ENCODE measurements at regions not wholly inside any gene's neighbourhood (a gene's known extent, or its start where the extent isn't known, plus 50 kb on each side); places are given as distances from the start of the nearest gene placed in this dataset.

DNA sequence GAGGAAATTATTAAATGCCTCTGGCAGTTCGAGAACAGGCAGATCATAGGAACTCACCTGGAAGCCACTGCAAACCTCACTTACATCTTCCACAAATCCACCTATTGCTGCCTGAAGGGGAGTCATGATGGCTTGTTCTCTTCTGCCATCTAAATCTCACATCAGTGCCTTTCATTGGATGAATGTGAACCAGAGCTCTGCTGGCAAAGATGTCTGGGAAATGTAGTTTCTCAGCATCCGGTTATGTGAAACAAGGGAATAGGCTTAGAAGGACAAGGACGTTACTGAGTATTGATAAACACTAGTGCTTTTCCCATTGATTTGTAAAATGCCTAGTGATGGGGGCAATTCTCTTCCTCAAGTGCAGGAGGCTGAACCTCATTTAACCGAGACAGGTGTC is 483.3 kb downstream of the ARHGEF28 start:
- Histone ChIP-seq H3K36me3 (ENCODE audit: control insufficient read depth in 1 of 2, insufficient read depth in 2 of 2, low read length in 2 of 2) (no peaks in the 10 kb centered on the region), H3K27me3 (ENCODE audit: insufficient read depth, low read length) (no peaks in the 10 kb centered on the region), H3K9ac (ENCODE audit: low read length) (no peak overlapping the region), H2AFZ (ENCODE audit: low read depth, low read length, poor library complexity, severe bottlenecking) (peak overlapping the region; percentile 32), H3K4me3 (replicated peaks in 1 of 2; ENCODE audit: low read depth in 1 of 2, low read length in 2 of 2) (no peak overlapping the region), H3K27ac (ENCODE audit: low read depth, low read length) (no peak overlapping the region), H3K9me3 (ENCODE audit: control insufficient read depth in 1 of 2, insufficient read depth in 1 of 2, low read depth in 1 of 2, low read length in 2 of 2) (no peaks in the 10 kb centered on the region), H3K79me2 (ENCODE audit: insufficient read depth, low read length) (no peaks in the 10 kb centered on the region), H3K4me2 (ENCODE audit: low read length) (no peak overlapping the region), H4K20me1 (ENCODE audit: insufficient read depth) (no peaks in the 10 kb centered on the region), H3K9me2 (ENCODE audit: insufficient read depth) (no peaks in the 10 kb centered on the region), H3K4me1 (ENCODE audit: control insufficient read depth in 1 of 2, insufficient read depth in 2 of 2, low read length in 2 of 2) (no peaks in the 10 kb centered on the region)
- intact Hi-C loops (cut with micrococcal nuclease) = no loop called here
- ATAC-seq = peak; percentile 44; the same call in 1 of the 2 replicates
- CTCF ChIA-PET = no interaction called here
- no peak for TF ChIP-seq EZH2phosphoT487 (IDR thresholded peaks at IDR 0.05; ENCODE audit: borderline replicate concordance)
- TF ChIP-seq, protein P1, sequence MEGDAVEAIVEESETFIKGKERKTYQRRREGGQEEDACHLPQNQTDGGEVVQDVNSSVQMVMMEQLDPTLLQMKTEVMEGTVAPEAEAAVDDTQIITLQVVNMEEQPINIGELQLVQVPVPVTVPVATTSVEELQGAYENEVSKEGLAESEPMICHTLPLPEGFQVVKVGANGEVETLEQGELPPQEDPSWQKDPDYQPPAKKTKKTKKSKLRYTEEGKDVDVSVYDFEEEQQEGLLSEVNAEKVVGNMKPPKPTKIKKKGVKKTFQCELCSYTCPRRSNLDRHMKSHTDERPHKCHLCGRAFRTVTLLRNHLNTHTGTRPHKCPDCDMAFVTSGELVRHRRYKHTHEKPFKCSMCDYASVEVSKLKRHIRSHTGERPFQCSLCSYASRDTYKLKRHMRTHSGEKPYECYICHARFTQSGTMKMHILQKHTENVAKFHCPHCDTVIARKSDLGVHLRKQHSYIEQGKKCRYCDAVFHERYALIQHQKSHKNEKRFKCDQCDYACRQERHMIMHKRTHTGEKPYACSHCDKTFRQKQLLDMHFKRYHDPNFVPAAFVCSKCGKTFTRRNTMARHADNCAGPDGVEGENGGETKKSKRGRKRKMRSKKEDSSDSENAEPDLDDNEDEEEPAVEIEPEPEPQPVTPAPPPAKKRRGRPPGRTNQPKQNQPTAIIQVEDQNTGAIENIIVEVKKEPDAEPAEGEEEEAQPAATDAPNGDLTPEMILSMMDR (IDR thresholded peaks at IDR 0.05 in 2 of 3, conservative IDR thresholded peaks at IDR 0.05 in 1 of 3; ENCODE audit: borderline replicate concordance in 1 of 3, insufficient read depth in 1 of 3, low read depth in 2 of 3, low read length in 2 of 3) = no peak
- TF ChIP-seq, protein P2, sequence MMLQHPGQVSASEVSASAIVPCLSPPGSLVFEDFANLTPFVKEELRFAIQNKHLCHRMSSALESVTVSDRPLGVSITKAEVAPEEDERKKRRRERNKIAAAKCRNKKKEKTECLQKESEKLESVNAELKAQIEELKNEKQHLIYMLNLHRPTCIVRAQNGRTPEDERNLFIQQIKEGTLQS (IDR thresholded peaks at IDR 0.05) = no peak
- no peak for TF ChIP-seq RAD21 (IDR thresholded peaks at IDR 0.05; ENCODE audit: low read depth)
- no peak for TF ChIP-seq SP1 (IDR thresholded peaks at IDR 0.05; ENCODE audit: low read depth)
- no peak for TF ChIP-seq JUND (IDR thresholded peaks at IDR 0.05)
- no peak for TF ChIP-seq POLR2AphosphoS5 (IDR thresholded peaks at IDR 0.05; ENCODE audit: low read depth, low read length)
- no peak for TF ChIP-seq POLR2A (IDR thresholded peaks at IDR 0.05; ENCODE audit: borderline replicate concordance, extremely low read depth, insufficient read depth, insufficient read length)
- TF ChIP-seq ELF1 (IDR thresholded peaks at IDR 0.05; ENCODE audit: borderline replicate concordance, low read depth) = no peak
- no peak for TF ChIP-seq YY1 (IDR thresholded peaks at IDR 0.05; ENCODE audit: extremely low read depth, insufficient replicate concordance, low read depth, low read length)
- TF ChIP-seq, protein P3, sequence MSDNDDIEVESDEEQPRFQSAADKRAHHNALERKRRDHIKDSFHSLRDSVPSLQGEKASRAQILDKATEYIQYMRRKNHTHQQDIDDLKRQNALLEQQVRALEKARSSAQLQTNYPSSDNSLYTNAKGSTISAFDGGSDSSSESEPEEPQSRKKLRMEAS (IDR thresholded peaks at IDR 0.05) = no peak
- no peak for TF ChIP-seq TCF7L2 (IDR thresholded peaks at IDR 0.05; ENCODE audit: borderline replicate concordance, extremely low read depth, insufficient read depth, insufficient read length)
- TF ChIP-seq EGR1 (IDR thresholded peaks at IDR 0.05; ENCODE audit: low read depth) = no peak
- TF ChIP-seq FOSL1 (IDR thresholded peaks at IDR 0.05; ENCODE audit: low read depth) = no peak
- POLR2A ChIA-PET = no interaction called here
- no peak for DNase-seq (ENCODE audit: low read depth, low spot score)
- RAD21 ChIA-PET (ENCODE audit: low non-redundant PET in 1 of 2, low total read pairs in 2 of 2, uncharacterized antibody in 2 of 2, unreplicated experiment in 2 of 2) = no interaction called here
- no TSS peak for BruUV-seq (replicated peaks)
